Liver (tissue), 8 donors: ENCODE measurements at regions not wholly inside any gene's neighbourhood (a gene's known extent, or its start where the extent isn't known, plus 50 kb on each side); places are given as distances from the start of the nearest gene placed in this dataset.
A peak's percentile ranks its signal among the peaks of the same experiment; 100 is the strongest.

Experiments used
- DNase-seq: peaks from one replicate; pipeline ENCODE4 v3.0.0-alpha.2; 2017; ENCODE audit warnings: low spot score
- H3K27ac ChIP-seq, 2 donors: one replicate each; pipeline ENCODE4 v1.7.0; 2013; ENCODE audit warnings: inconsistent platforms in 2 of 2, low read length in 2 of 2, control low read depth in 1 of 2, low read depth in 1 of 2, mild to moderate bottlenecking in 1 of 2
- H3K27me3 ChIP-seq, 4 donors: one replicate each; pipeline versions ENCODE4 v1.6.1 to v1.7.0; 2013; ENCODE audit warnings: low read length in 3 of 4, inconsistent platforms in 1 of 4, mild to moderate bottlenecking in 1 of 4, moderate library complexity in 1 of 4; ENCODE audit not compliant: control insufficient read depth in 4 of 4, insufficient read depth in 4 of 4
- H3K36me3 ChIP-seq, 4 donors: one replicate each; pipeline versions ENCODE4 v1.6.1 to v1.7.0; 2013; ENCODE audit warnings: low read length in 3 of 4, mild to moderate bottlenecking in 3 of 4, low read depth in 1 of 4, moderate library complexity in 1 of 4; ENCODE audit not compliant: control insufficient read depth in 4 of 4, insufficient read depth in 3 of 4
- H3K4me1 ChIP-seq, 4 donors: one replicate each; pipeline versions ENCODE4 v1.6.1 to v1.7.0; 2013; ENCODE audit warnings: low read length in 3 of 4, mild to moderate bottlenecking in 3 of 4, moderate library complexity in 1 of 4; ENCODE audit not compliant: control insufficient read depth in 4 of 4, insufficient read depth in 4 of 4
- H3K4me3 ChIP-seq, 3 donors: one replicate each; pipeline versions ENCODE4 v1.6.1 to v1.7.0; 2013; ENCODE audit warnings: low read length in 3 of 3, control low read depth in 1 of 3, low read depth in 1 of 3, mild to moderate bottlenecking in 1 of 3
- H3K9ac ChIP-seq, 2 donors: one replicate each; pipeline ENCODE4 v1.7.0; 2013; ENCODE audit warnings: low read length in 2 of 2, mild to moderate bottlenecking in 2 of 2, moderate library complexity in 2 of 2, control low read depth in 1 of 2, low read depth in 1 of 2
- H3K9me3 ChIP-seq, 4 donors: one replicate each; pipeline versions ENCODE4 v1.6.1 to v1.7.0; 2013; ENCODE audit warnings: low read length in 3 of 4; ENCODE audit not compliant: control insufficient read depth in 4 of 4
- EGR1 ChIP-seq, 2 donors: IDR thresholded peaks; 2 replicates each; pipeline ENCODE4 v1.6.1; 2016 to 2018; ENCODE audit warnings: antibody characterized with exemption in 2 of 2, low read depth in 2 of 2
- FOXA1 ChIP-seq: IDR thresholded peaks from 2 replicates; pipeline ENCODE4 v1.6.1; 2016; ENCODE audit warnings: antibody characterized with exemption
- FOXA2 ChIP-seq: IDR thresholded peaks from 2 replicates; pipeline ENCODE4 v1.6.1; 2016; ENCODE audit warnings: antibody characterized with exemption
- GABPA ChIP-seq, 2 donors: IDR thresholded peaks in 1 of 2; conservative IDR thresholded peaks in 1 of 2; 2 replicates each; pipeline ENCODE4 v1.6.1; 2016; ENCODE audit warnings: antibody characterized with exemption in 2 of 2, mild to moderate bottlenecking in 1 of 2, moderate library complexity in 1 of 2
- HNF4A ChIP-seq, 2 donors: conservative IDR thresholded peaks; 2 replicates each; pipeline ENCODE4 v1.6.1; 2016; ENCODE audit warnings: antibody characterized with exemption in 2 of 2, mild to moderate bottlenecking in 2 of 2
- HNF4G ChIP-seq: IDR thresholded peaks from 2 replicates; pipeline ENCODE4 v1.6.1; 2016; ENCODE audit warnings: antibody characterized with exemption
- JUND ChIP-seq, 2 donors: IDR thresholded peaks; 2 replicates each; pipeline ENCODE4 v1.6.1; 2016; ENCODE audit warnings: antibody characterized with exemption in 2 of 2
- NR2F2 ChIP-seq: IDR thresholded peaks from 2 replicates; pipeline ENCODE4 v1.6.1; 2016; ENCODE audit warnings: antibody characterized with exemption
- RAD21 ChIP-seq, 2 donors: IDR thresholded peaks; 2 replicates each; pipeline ENCODE4 v1.6.1; 2016; ENCODE audit warnings: antibody characterized with exemption in 2 of 2, mild to moderate bottlenecking in 2 of 2
- RXRA ChIP-seq, 2 donors: IDR thresholded peaks; 2 replicates each; pipeline ENCODE4 v1.6.1; 2017 to 2018; ENCODE audit warnings: antibody characterized with exemption in 2 of 2, mild to moderate bottlenecking in 1 of 2
- SP1 ChIP-seq: IDR thresholded peaks from 2 replicates; pipeline ENCODE4 v1.6.1; 2018; ENCODE audit warnings: antibody characterized with exemption, mild to moderate bottlenecking
- TAF1 ChIP-seq: conservative IDR thresholded peaks from 2 replicates; pipeline ENCODE4 v1.6.1; 2016; ENCODE audit warnings: antibody characterized with exemption, mild to moderate bottlenecking
- YY1 ChIP-seq: IDR thresholded peaks from 2 replicates; pipeline ENCODE4 v1.6.1; 2016; ENCODE audit warnings: antibody characterized with exemption, mild to moderate bottlenecking
- WGBS: extraction: QIAGEN DNeasy Blood & Tissue Kit; methylation state at CpG from one replicate; pipeline ENCODE4 v1.1.7; 2013; 5-methylcytosine and 5-hydroxymethylcytosine counted together
- TF ChIP-seq, protein P1 (sequence below): IDR thresholded peaks from 2 replicates; pipeline ENCODE4 v1.6.1; 2016; ENCODE audit warnings: antibody characterized with exemption
- TF ChIP-seq, protein P2 (sequence below): IDR thresholded peaks from 2 replicates; pipeline ENCODE4 v1.6.1; 2016; ENCODE audit warnings: antibody characterized with exemption
- TF ChIP-seq, protein P3 (sequence below): fragments of 150-350 bp; IDR thresholded peaks from 2 replicates; pipeline ENCODE4 v1.5.1; 2017; ENCODE audit warnings: improper control_type of control experiment, low read depth, low read length; ENCODE audit not compliant: missing input control
- TF ChIP-seq, protein P4 (sequence below): IDR thresholded peaks from 2 replicates; pipeline ENCODE4 v1.6.1; 2016; ENCODE audit warnings: antibody characterized with exemption
- TF ChIP-seq, protein P5 (sequence below): IDR thresholded peaks from 2 replicates; pipeline ENCODE4 v1.6.1; 2016; ENCODE audit warnings: antibody characterized with exemption, mild to moderate bottlenecking
- donor health status: healthy.
- donor health status: healthy.
- donor health status: healthy.
- donor health status: healthy.
- donor health status: healthy.

DNA sequence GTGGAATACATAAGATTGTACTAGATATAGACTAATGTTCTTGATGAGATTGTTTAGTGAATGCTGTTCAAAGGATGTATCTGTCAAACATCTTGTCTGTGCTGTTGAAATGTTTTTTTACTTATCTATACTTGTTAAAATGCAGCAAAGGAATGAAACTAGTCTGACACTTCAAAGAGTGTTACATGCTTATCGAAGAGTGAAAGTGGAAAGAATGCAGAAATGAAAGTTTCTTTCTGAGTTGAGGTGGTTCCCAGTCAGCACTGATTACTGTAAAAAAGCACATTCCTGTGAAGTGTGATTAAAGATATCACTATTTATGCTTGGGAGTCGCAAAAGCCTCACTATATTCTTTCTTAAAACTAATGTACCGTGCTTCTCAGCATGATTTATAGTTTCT is 1225.2 kb downstream of the NCAM2 start:
- H3K9me3 ChIP-seq, result no peaks in the 10 kb centered on the region
- H3K4me1 ChIP-seq, result peaks cover 0 to 6% (median under 1%) of the 10 kb centered on the region in 4 donors
- no peaks in the 10 kb centered on the region for H3K36me3 ChIP-seq
- H3K27ac ChIP-seq, result no peak overlapping the region
- no peak for TF ChIP-seq FOXA2
- TF ChIP-seq, protein P1, sequence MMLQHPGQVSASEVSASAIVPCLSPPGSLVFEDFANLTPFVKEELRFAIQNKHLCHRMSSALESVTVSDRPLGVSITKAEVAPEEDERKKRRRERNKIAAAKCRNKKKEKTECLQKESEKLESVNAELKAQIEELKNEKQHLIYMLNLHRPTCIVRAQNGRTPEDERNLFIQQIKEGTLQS, result no peak
- TF ChIP-seq RAD21 (IDR thresholded peaks at IDR 0.05), result no peak
- no peak for TF ChIP-seq EGR1 (IDR thresholded peaks at IDR 0.05; ENCODE audit: low read depth in 2 of 2)
- no peak for TF ChIP-seq GABPA (IDR thresholded peaks at IDR 0.05 in 1 of 2, conservative IDR thresholded peaks at IDR 0.05 in 1 of 2)
- no peak for TF ChIP-seq TAF1
- TF ChIP-seq, protein P2, sequence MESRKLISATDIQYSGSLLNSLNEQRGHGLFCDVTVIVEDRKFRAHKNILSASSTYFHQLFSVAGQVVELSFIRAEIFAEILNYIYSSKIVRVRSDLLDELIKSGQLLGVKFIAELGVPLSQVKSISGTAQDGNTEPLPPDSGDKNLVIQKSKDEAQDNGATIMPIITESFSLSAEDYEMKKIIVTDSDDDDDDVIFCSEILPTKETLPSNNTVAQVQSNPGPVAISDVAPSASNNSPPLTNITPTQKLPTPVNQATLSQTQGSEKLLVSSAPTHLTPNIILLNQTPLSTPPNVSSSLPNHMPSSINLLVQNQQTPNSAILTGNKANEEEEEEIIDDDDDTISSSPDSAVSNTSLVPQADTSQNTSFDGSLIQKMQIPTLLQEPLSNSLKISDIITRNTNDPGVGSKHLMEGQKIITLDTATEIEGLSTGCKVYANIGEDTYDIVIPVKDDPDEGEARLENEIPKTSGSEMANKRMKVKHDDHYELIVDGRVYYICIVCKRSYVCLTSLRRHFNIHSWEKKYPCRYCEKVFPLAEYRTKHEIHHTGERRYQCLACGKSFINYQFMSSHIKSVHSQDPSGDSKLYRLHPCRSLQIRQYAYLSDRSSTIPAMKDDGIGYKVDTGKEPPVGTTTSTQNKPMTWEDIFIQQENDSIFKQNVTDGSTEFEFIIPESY, result no peak
- TF ChIP-seq HNF4G, result no peak
- no peak for TF ChIP-seq NR2F2
- no peak for TF ChIP-seq HNF4A (conservative IDR thresholded peaks at IDR 0.05)
- TF ChIP-seq JUND (IDR thresholded peaks at IDR 0.05), result no peak
- TF ChIP-seq, protein P3, sequence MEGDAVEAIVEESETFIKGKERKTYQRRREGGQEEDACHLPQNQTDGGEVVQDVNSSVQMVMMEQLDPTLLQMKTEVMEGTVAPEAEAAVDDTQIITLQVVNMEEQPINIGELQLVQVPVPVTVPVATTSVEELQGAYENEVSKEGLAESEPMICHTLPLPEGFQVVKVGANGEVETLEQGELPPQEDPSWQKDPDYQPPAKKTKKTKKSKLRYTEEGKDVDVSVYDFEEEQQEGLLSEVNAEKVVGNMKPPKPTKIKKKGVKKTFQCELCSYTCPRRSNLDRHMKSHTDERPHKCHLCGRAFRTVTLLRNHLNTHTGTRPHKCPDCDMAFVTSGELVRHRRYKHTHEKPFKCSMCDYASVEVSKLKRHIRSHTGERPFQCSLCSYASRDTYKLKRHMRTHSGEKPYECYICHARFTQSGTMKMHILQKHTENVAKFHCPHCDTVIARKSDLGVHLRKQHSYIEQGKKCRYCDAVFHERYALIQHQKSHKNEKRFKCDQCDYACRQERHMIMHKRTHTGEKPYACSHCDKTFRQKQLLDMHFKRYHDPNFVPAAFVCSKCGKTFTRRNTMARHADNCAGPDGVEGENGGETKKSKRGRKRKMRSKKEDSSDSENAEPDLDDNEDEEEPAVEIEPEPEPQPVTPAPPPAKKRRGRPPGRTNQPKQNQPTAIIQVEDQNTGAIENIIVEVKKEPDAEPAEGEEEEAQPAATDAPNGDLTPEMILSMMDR, result no peak
- TF ChIP-seq SP1, result no peak
- TF ChIP-seq FOXA1, result no peak
- TF ChIP-seq RXRA (IDR thresholded peaks at IDR 0.05), result no peak
- no peak for TF ChIP-seq YY1
- TF ChIP-seq, protein P4, sequence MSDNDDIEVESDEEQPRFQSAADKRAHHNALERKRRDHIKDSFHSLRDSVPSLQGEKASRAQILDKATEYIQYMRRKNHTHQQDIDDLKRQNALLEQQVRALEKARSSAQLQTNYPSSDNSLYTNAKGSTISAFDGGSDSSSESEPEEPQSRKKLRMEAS, result no peak
- TF ChIP-seq, protein P5, sequence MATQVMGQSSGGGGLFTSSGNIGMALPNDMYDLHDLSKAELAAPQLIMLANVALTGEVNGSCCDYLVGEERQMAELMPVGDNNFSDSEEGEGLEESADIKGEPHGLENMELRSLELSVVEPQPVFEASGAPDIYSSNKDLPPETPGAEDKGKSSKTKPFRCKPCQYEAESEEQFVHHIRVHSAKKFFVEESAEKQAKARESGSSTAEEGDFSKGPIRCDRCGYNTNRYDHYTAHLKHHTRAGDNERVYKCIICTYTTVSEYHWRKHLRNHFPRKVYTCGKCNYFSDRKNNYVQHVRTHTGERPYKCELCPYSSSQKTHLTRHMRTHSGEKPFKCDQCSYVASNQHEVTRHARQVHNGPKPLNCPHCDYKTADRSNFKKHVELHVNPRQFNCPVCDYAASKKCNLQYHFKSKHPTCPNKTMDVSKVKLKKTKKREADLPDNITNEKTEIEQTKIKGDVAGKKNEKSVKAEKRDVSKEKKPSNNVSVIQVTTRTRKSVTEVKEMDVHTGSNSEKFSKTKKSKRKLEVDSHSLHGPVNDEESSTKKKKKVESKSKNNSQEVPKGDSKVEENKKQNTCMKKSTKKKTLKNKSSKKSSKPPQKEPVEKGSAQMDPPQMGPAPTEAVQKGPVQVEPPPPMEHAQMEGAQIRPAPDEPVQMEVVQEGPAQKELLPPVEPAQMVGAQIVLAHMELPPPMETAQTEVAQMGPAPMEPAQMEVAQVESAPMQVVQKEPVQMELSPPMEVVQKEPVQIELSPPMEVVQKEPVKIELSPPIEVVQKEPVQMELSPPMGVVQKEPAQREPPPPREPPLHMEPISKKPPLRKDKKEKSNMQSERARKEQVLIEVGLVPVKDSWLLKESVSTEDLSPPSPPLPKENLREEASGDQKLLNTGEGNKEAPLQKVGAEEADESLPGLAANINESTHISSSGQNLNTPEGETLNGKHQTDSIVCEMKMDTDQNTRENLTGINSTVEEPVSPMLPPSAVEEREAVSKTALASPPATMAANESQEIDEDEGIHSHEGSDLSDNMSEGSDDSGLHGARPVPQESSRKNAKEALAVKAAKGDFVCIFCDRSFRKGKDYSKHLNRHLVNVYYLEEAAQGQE, result no peak
- 49% methylated on average over 3 of the region's 3 CpGs for WGBS
- peak overlapping the region in 1 of 2 donors; percentile 27 for H3K9ac ChIP-seq
- DNase-seq, result no peak
- no peak overlapping the region for H3K4me3 ChIP-seq
- no peaks in the 10 kb centered on the region for H3K27me3 ChIP-seq
